Activated CD4-positive, alpha-beta T cell treated with anti-CD3 and anti-CD28 coated beads for 36 hours (primary cell): ENCODE measurements at regions not wholly inside any gene's neighbourhood (a gene's known extent, or its start where the extent isn't known, plus 50 kb on each side); places are given as distances from the start of the nearest gene placed in this dataset.

Experiments used
- ATAC-seq: fragments of 200-7000 bp; cut with Tn5 transposase; one replicate; pipeline ENCODE4 v1.10.0; 2021; ENCODE audit warnings: mild to moderate bottlenecking, moderate library complexity
- CTCF ChIA-PET: fragments of 350-600 bp; sonication (Branson Sonifier 250); formaldehyde crosslinking; loops from one replicate; lab custom pipeline; 2021; ENCODE audit warnings: antibody characterized with exemption; lab: Charles Lee
- POLR2A ChIA-PET: fragments of 350-600 bp; sonication (Branson Sonifier 250); formaldehyde crosslinking; loops from one replicate; lab custom pipeline; 2021; ENCODE audit warnings: antibody characterized with exemption, inconsistent platforms; lab: Charles Lee
- DNase-seq: peaks from one replicate; pipeline ENCODE4 v3.0.0-alpha.2; 2020
- H3K27ac Mint-ChIP-seq: one replicate; pipeline ENCODE4 v1.8.0; 2021; ENCODE audit warnings: mixed read lengths
- H3K27me3 Mint-ChIP-seq: one replicate; pipeline ENCODE4 v1.8.0; 2021; ENCODE audit warnings: mixed read lengths
- H3K36me3 Mint-ChIP-seq: one replicate; pipeline ENCODE4 v1.8.0; 2021; ENCODE audit warnings: low read depth, mixed read lengths
- H3K4me1 Mint-ChIP-seq: one replicate; pipeline ENCODE4 v1.8.0; 2021; ENCODE audit warnings: mixed read lengths
- H3K4me3 Mint-ChIP-seq: one replicate; pipeline ENCODE4 v1.8.0; 2021; ENCODE audit warnings: mild to moderate bottlenecking, moderate library complexity, mixed read lengths
- H3K9me3 Mint-ChIP-seq: one replicate; pipeline ENCODE4 v1.8.0; 2021; ENCODE audit warnings: low read depth, mixed read lengths
- intact Hi-C, 2 experiments: fragments of 100-400 bp; cut with DNase I in 1 of 2; cut with micrococcal nuclease in 1 of 2; formaldehyde crosslinking; loops; one replicate each; pipeline versions ENCODE4 v1.14.2 to v1.15.1; 2022 to 2024; cut with DNase I, micrococcal nuclease

GRCh38 chr11:129278586-129279319 lies 86.6 kb upstream of the ARHGAP32 start:
- H3K27ac Mint-ChIP-seq: peak overlapping the region; percentile 63
- peak overlapping the region; percentile 78 for H3K4me3 Mint-ChIP-seq
- H3K9me3 Mint-ChIP-seq: no peaks in the 10 kb centered on the region
- ChIA-PET POLR2A (no interaction called here), CTCF (interaction anchor here (0.7 to 1.2 kb wide), 2 partner anchors 10 to 160 kb away, joined by 3 to 5 read pairs; no protein-coding TSS in a partner anchor)
- peak; percentile 39 for DNase-seq
- H3K4me1 Mint-ChIP-seq: peaks cover 44% of the 10 kb centered on the region
- peaks cover 17% of the 10 kb centered on the region for H3K27me3 Mint-ChIP-seq
- intact Hi-C loops: loop anchor here (1.0 to 10.0 kb wide), 7 partner anchors 161 to 1639 kb away; partner anchors contain the start of genes NFRKB (in 1 of the 2), PRDM10 (in 1 of the 2), SNX19 (in 1 of the 2) and ZBTB44 (in 1 of the 2)
- H3K36me3 Mint-ChIP-seq: no peaks in the 10 kb centered on the region
- ATAC-seq: no peak

GRCh38 chr11:129277198-129277843 lies 85.2 kb upstream of the ARHGAP32 start:
- ATAC-seq: no peak
- Mint-ChIP-seq H3K36me3 (no peaks in the 10 kb centered on the region), H3K9me3 (no peaks in the 10 kb centered on the region), H3K4me3 (peak overlapping the region; percentile 78), H3K4me1 (peaks cover 32% of the 10 kb centered on the region), H3K27me3 (peaks cover 17% of the 10 kb centered on the region), H3K27ac (no peak overlapping the region)
- CTCF ChIA-PET: interaction anchor here (0.9 to 1.6 kb wide), 3 partner anchors 90 to 160 kb away, joined by 3 read pairs; no protein-coding TSS in a partner anchor
- POLR2A ChIA-PET: no interaction called here
- intact Hi-C loops: loop anchor here in 1 of 2 experiments (5.0 to 10.0 kb wide), 2 partner anchors 1037 to 1640 kb away; partner anchors contain the start of genes SNX19 and ZBTB44
- DNase-seq: no peak

- H3K36me3 Mint-ChIP-seq: no peaks in the 10 kb centered on the region
- no peaks in the 10 kb centered on the region for H3K9me3 Mint-ChIP-seq
- ChIA-PET POLR2A (interaction anchor here (0.5 to 0.7 kb wide), 2 partner anchors 142 to 1122 kb away, joined by 3 read pairs; no protein-coding TSS in a partner anchor), CTCF (interaction anchor here (1.2 kb wide), 1 partner anchor 53 kb away, joined by 3 read pairs; no protein-coding TSS in a partner anchor)
- DNase-seq (no peak), ATAC-seq (no peak)
- no peak overlapping the region for H3K27ac Mint-ChIP-seq
- intact Hi-C loops: loop anchor here in 1 of 2 experiments (5.0 to 10.0 kb wide), 2 partner anchors 1039 to 1641 kb away; partner anchors contain the start of genes SNX19 and ZBTB44
- no peak overlapping the region for H3K4me3 Mint-ChIP-seq
- H3K27me3 Mint-ChIP-seq: peaks cover 17% of the 10 kb centered on the region
- peaks cover 42% of the 10 kb centered on the region for H3K4me1 Mint-ChIP-seq
Observed at GRCh38 chr11:129275828-129276227, 83.7 kb upstream of the ARHGAP32 start.

GRCh38 chr11:129273944-129274711 lies 82.0 kb upstream of the ARHGAP32 start:
- Mint-ChIP-seq H3K27ac (no peak overlapping the region), H3K27me3 (peaks cover 15% of the 10 kb centered on the region), H3K9me3 (no peaks in the 10 kb centered on the region), H3K4me3 (no peak overlapping the region), H3K36me3 (no peaks in the 10 kb centered on the region), H3K4me1 (peaks cover 36% of the 10 kb centered on the region)
- ATAC-seq (no peak), DNase-seq (no peak)
- ChIA-PET POLR2A (no interaction called here), CTCF (interaction anchor here (1.7 kb wide), 1 partner anchor 155 kb away, joined by 3 read pairs; no protein-coding TSS in a partner anchor)
- intact Hi-C loops: loop anchor here in 1 of 2 experiments (5.0 to 10.0 kb wide), 2 partner anchors 1041 to 1217 kb away; partner anchors contain the start of gene ZBTB44

- DNase-seq (no peak), ATAC-seq (no peak)
- ChIA-PET CTCF (interaction anchor here (1.7 kb wide), 1 partner anchor 155 kb away, joined by 3 read pairs; no protein-coding TSS in a partner anchor), POLR2A (no interaction called here)
- H3K9me3 Mint-ChIP-seq: no peaks in the 10 kb centered on the region
- H3K36me3 Mint-ChIP-seq: no peaks in the 10 kb centered on the region
- peaks cover 35% of the 10 kb centered on the region for H3K4me1 Mint-ChIP-seq
- no peak overlapping the region for H3K27ac Mint-ChIP-seq
- intact Hi-C loops: loop anchor here in 1 of 2 experiments (5.0 to 10.0 kb wide), 2 partner anchors 1041 to 1216 kb away; partner anchors contain the start of gene ZBTB44
- H3K4me3 Mint-ChIP-seq: no peak overlapping the region
- peaks cover 15% of the 10 kb centered on the region for H3K27me3 Mint-ChIP-seq
Observed at GRCh38 chr11:129273322-129273721, 81.2 kb upstream of the ARHGAP32 start.

GRCh38 chr11:129271030-129271429 lies 78.9 kb upstream of the ARHGAP32 start:
- intact Hi-C loops: loop anchor here in 1 of 2 experiments (2.0 to 10.0 kb wide), 3 partner anchors 16 to 1214 kb away; partner anchors contain the start of gene ZBTB44
- ATAC-seq (no peak), DNase-seq (no peak)
- peaks cover 2% of the 10 kb centered on the region for H3K36me3 Mint-ChIP-seq
- ChIA-PET CTCF (no interaction called here), POLR2A (no interaction called here)
- no peaks in the 10 kb centered on the region for H3K9me3 Mint-ChIP-seq
- H3K4me1 Mint-ChIP-seq: peaks cover 30% of the 10 kb centered on the region
- H3K4me3 Mint-ChIP-seq: no peak overlapping the region
- H3K27ac Mint-ChIP-seq: no peak overlapping the region
- H3K27me3 Mint-ChIP-seq: peaks cover 5% of the 10 kb centered on the region

- Mint-ChIP-seq H3K9me3 (no peaks in the 10 kb centered on the region), H3K4me1 (peaks cover 31% of the 10 kb centered on the region), H3K27ac (no peak overlapping the region), H3K4me3 (no peak overlapping the region), H3K27me3 (peaks cover 5% of the 10 kb centered on the region), H3K36me3 (peaks cover 2% of the 10 kb centered on the region)
- ATAC-seq (no peak), DNase-seq (no peak)
- POLR2A ChIA-PET: no interaction called here
- intact Hi-C loops: loop anchor here in 1 of 2 experiments (2.0 to 10.0 kb wide), 3 partner anchors 16 to 1213 kb away; partner anchors contain the start of gene ZBTB44
- CTCF ChIA-PET: no interaction called here
Observed at GRCh38 chr11:129270446-129270845, 78.3 kb upstream of the ARHGAP32 start.

GRCh38 chr11:129268371-129268770 lies 76.2 kb upstream of the ARHGAP32 start:
- H3K9me3 Mint-ChIP-seq: no peaks in the 10 kb centered on the region
- ChIA-PET POLR2A (no interaction called here), CTCF (interaction anchor here (0.6 to 1.4 kb wide), 3 partner anchors 10 to 65 kb away, joined by 3 to 5 read pairs (median 3); no protein-coding TSS in a partner anchor)
- peaks cover 2% of the 10 kb centered on the region for H3K27me3 Mint-ChIP-seq
- peaks cover 41% of the 10 kb centered on the region for H3K4me1 Mint-ChIP-seq
- DNase-seq (no peak), ATAC-seq (peak; percentile 57)
- H3K36me3 Mint-ChIP-seq: peaks cover 2% of the 10 kb centered on the region
- intact Hi-C loops: no loop called here
- no peak overlapping the region for H3K4me3 Mint-ChIP-seq
- no peak overlapping the region for H3K27ac Mint-ChIP-seq

- DNase-seq (no peak), ATAC-seq (no peak)
- Mint-ChIP-seq H3K27ac (no peak overlapping the region), H3K27me3 (peaks cover 2% of the 10 kb centered on the region), H3K4me1 (peaks cover 41% of the 10 kb centered on the region), H3K4me3 (no peak overlapping the region), H3K9me3 (no peaks in the 10 kb centered on the region), H3K36me3 (peaks cover 2% of the 10 kb centered on the region)
- intact Hi-C loops: no loop called here
- ChIA-PET POLR2A (no interaction called here), CTCF (no interaction called here)
Observed at GRCh38 chr11:129267716-129268115, 75.6 kb upstream of the ARHGAP32 start.

- Mint-ChIP-seq H3K27ac (no peak overlapping the region), H3K4me3 (no peak overlapping the region), H3K27me3 (peaks cover 2% of the 10 kb centered on the region), H3K4me1 (peaks cover 34% of the 10 kb centered on the region), H3K36me3 (peaks cover 2% of the 10 kb centered on the region), H3K9me3 (no peaks in the 10 kb centered on the region)
- intact Hi-C loops: no loop called here
- ATAC-seq (no peak), DNase-seq (no peak)
- CTCF ChIA-PET: no interaction called here
- POLR2A ChIA-PET: no interaction called here
Observed at GRCh38 chr11:129266536-129266935, 74.4 kb upstream of the ARHGAP32 start.
